GM18519 (cell line): ENCODE measurements at regions not wholly inside any gene's neighbourhood (a gene's known extent, or its start where the extent isn't known, plus 50 kb on each side); places are given as distances from the start of the nearest gene placed in this dataset.
"Not testable (repeated sequence)": the region's sequence is repeated elsewhere in the genome, so short reads cannot be mapped to it uniquely, and the experiment has no call there.

ENCODE experiments used
- ATAC-seq: cut with Tn5 transposase; IDR thresholded peaks from one replicate; pipeline ENCODE4 v1.9.1; 2021; ENCODE audit warnings: mild to moderate bottlenecking, moderate library complexity; ENCODE audit not compliant: unreplicated experiment, low FRiP score

GRCh38 chr22:49392841-49393510, 434.7 kb downstream of the BRD1 start:
- no peak for ATAC-seq

DNA sequence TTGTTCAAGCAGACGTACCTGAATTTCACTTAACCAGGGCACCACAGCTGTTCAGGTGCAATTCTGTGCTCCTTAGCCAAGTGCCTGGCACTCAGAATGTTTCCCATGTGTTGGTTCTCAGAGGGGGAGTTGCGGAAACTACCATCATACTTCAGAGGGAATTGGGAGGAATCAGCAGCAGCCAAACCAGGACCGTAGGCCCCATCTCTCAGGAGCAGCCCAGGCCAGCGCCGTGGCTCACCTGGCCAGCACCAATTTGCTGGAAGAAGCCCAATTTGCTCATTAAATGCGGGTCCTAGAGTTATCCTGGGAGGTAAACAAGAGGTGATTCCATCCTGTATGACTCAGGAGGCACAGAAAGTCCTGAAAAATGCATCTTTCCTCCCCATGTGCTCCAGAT, 435.4 kb downstream of the BRD1 start:
- no peak for ATAC-seq

- no peak for ATAC-seq
These were observed 436.2 kb downstream of the BRD1 start for GRCh38 chr22:49391436-49391835.

DNA sequence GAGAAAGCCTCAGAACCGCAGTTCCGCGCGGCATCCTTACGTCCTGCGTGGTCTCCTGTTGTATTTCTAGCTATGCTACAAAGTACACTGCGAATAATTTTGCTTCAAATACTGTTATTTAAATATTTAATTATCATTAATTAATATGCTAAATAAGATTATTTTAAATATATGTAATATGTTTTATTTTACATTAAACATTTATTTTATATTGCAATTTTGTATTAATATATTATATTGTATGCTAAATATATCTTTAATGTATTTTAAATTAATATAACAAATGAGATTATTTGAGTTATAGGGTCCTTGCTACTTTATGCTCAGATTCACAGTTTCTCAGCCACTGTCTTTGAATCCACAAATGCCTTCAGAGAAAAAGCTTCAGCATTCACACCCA, 436.7 kb downstream of the BRD1 start:
- ATAC-seq, result no peak

- not testable (repeated sequence) for ATAC-seq
These were observed 443.8 kb downstream of the BRD1 start for GRCh38 chr22:49383909-49384308.

GRCh38 chr22:49382451-49382735, 445.3 kb downstream of the BRD1 start:
- ATAC-seq, result no peak

GRCh38 chr22:49381595-49382450, 445.9 kb downstream of the BRD1 start:
- ATAC-seq, result no peak

DNA sequence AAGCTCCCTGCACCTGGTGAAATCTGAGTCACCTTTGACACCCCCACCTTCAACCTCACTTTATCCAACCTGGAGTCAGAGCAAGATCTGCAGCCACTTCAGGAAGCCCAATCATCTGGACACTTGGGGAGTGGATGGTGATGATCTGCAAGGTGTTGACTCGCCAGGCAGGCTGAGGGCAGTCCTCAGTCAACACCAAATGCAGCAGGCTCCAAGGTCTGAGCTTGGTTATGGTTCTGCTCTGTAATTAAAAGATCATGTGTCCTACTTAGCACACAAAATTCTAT, 446.9 kb downstream of the BRD1 start:
- no peak for ATAC-seq

DNA sequence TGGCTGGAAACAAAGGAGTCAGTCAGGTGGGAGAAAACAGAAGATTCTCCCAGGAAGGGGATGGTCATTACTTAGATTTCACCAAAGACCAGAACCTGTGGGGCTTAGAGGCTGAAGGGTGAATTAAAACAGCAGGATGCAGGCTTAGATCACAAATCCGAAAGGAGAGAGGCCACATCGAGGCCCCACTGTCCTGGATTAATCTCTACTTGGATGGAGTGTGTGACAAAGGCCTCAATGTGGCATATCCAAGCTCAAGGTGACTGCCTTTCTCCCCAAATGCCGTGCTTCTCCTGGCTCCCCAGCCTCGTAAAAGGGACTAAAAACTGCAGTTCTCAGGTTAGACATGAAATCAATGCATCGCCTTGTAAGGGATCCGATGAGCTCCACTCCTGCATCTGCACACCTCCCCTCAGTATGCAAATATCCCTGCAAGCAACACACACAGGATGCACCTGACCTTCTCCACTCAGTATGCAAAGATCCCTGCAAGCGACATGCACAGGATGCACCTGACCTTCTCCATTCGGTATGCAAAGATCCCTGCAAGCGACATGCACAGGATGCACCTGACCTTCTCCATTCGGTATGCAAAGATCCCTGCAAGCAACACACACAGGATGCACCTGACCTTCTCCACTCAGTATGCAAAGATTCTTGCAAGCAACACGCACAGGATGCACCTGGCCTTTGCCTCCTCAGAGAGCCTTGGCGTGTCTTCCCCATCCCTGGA, 447.4 kb downstream of the BRD1 start:
- ATAC-seq, result no peak

- ATAC-seq, result no peak
These were observed 450.4 kb downstream of the BRD1 start for GRCh38 chr22:49377306-49377705.

DNA sequence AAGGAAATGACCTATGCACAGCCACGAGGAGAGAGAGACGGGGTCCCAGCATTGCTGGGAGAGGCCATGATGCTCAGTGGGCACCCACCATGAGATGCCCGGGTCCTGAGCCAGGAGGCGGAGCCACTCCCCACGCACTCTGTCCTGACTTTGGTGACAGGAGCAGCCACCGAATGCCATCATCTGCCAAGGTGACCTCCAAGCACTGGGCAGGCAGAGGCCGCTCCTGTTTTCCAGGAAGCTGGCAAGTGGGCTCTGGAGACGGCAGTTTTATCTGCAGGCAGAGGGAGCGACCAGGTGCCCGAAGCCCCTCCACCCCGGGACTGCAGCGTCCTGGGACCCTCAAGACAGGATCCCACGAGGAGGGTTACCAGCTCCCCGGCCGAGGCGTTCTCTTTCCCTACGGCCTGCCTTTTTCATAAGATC, 453.9 kb downstream of the BRD1 start:
- ATAC-seq, result no peak

DNA sequence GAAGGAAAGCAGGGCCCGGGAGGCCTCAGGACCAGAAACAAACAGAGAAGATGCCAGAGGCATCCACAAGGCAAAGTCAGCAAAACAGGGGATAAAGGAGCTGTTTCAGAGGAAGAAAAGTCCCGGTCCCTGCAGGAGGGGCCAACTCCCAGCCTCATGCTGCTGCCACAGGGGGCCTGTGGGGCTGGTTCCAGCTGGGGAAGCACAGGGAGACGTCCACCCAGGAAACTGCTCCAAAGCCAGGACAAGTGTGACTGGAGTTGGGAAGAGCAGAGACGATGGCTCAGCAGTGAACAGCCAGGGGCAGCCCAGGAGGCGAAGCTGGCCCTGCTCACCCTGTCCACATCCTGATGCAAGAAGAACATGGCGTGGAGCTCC, 454.4 kb downstream of the BRD1 start:
- ATAC-seq, result no peak

DNA sequence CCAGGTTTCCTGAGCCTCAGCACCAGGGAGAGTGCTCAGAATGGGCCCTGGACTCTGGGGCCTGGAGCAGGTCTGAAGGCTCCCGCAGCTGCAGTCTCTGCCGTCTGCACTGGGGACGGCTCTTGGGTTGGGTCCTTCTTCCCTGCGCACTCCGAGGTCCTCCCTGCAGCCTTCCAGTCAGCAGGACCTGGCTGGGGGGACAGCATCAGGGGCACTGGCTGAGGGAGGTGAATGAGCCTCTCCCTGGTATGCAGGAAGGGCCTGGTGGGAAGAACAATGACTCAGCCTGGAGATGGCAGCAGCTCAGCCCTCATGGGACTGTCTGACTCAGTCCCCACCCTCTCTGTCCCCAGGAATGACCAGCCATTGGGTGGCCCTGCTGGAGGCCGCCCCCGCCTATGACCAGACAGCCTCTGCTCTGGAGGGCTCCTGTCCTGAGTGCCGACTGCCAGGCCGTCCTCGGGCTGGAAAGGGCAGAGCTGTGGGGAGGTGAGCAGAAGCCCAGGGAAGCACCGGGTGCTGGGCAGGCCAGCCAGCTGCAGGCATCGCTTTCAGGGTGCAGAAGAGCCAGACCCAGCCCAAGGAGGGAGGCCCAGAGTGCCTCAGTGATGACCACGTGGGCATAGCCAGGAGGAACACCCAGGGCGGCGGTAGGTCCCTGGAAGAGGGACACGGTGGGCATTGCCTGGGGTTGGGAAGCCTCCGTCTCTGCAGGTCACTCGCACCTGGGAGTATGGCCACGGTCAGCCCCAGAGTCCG, 455.0 kb downstream of the BRD1 start:
- no peak for ATAC-seq

DNA sequence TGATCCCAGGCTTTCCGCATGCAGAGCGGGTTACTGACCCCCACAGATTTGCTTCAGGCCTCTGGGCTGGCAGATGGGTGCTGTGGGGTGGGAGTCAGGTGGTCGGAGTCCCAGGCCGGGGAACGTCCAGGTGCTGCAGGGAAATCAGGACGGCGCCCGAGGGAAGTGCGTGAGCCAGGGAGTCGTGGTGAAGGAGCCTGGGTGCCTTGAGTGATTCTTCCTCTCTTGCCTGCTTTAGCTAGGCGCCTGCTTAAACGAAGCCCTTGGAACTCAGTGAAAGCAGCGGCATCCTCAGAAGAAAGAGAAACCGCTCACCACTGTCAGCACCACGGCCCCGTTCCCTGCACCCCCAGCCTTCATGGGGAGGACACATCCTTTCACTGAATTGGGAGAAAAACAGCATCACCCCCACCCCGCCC, 455.6 kb downstream of the BRD1 start:
- no peak for ATAC-seq

DNA sequence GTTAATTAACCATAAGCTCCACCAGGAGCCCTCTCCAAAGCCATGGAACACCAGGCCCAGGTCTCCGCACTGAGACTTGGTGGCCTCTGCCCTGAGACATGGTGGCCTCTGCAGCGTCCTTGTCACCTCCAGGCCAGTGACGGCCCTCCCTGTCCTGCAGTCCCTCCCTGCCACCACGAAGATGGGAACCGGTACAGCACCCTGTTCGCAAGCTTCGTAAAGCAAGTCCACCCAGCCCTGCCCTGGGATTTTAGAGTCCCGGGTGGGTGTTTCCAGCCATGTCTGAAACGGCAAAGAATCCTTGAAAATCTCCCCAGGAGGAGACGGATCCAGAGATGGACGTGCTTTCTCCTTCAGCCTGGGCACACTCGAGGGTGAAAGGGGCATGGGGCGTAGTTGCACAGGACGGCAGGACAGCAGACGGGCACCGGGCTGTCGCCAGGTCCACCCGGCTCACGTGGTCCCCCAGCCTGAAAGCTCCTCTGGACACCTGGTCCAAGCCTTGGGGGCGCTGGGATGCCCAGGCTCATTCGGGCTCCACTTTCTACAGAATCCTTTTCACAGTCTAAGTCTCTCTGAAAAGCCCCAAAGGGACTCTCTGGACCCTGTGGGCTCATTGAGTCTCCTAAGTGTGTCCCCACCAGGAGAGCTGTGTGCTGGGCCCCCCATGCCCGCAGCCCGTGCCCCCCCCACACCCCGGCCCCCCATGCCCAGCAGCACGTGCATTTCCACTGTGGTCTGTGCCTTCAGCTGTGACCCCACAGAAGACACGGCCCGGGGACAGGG, 456.2 kb downstream of the BRD1 start:
- ATAC-seq, result no peak

DNA sequence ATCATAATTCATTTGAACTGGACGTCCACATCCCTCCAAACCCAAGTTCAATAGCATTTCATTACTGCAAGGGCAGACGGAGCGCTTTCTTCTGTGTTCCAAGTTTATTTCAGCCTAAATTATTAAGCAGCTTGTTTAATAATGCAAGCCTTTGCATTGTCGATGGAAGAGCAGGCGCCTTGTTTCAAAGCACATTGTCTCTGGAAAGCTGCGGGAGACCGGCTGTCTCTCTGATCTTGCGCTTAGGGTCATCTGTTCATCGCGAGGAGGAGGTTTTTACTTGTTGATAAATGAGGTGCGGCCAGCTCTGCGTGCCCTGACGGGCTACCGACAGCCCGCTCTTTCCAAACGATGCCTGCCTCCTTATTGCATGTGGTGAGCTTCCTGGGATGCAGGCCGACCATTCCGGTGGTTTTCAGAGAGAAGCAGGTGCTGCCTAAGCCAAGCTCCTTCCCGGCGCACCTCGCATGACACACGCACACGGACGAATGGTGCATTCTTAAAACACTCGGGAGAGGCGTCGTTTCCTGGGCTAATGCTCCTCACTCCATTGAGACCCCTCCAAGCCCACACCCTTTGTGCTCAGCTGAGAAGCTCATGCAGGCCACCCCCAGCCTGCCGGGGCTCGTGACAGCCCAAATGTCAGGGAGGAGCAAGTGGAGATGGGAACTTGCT, 456.9 kb downstream of the BRD1 start:
- ATAC-seq, result no peak

DNA sequence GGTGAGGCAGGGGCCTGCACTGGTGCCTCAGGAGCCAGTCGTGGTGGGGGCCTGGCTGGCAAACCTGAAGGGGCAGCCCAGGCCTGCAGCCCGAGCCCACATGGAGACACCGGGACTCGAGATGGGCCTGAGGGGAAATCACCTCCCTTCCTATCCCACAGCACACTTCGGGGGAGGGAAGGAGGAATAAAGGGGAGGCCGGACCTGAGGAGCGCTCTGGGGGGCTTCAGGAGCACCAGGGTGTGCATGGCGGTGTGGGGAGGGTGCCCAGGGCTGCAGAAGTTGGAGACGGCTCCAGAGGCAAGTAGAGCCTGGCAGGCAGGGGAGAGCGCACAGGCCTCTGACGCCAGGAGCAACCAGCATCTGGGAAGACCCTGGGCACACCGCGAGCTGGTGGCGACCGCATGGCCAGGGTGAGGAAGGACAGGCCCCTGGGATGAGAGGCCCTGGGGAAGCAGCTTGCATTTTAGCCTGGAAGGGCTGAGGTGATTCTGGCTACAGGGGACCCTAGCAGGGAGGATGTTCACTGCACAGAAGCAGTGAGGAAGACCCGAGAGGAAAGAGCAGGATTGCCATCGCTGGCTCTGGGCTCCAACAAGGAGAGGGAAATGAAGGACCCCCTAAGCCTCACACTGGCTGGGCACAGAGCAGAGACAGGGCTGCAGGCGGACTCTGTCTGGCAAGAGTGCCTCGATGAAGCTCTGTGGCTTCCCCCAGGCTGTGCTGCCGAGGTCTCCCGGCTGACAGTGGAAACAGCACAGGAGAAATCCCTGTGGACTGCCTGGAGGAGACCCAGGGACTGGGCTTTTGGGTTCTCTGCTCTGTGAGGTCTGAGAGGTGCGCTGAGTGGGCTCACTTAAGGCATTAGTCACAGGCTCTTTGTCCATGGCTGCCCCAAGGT, 457.7 kb downstream of the BRD1 start:
- ATAC-seq, result no peak

DNA sequence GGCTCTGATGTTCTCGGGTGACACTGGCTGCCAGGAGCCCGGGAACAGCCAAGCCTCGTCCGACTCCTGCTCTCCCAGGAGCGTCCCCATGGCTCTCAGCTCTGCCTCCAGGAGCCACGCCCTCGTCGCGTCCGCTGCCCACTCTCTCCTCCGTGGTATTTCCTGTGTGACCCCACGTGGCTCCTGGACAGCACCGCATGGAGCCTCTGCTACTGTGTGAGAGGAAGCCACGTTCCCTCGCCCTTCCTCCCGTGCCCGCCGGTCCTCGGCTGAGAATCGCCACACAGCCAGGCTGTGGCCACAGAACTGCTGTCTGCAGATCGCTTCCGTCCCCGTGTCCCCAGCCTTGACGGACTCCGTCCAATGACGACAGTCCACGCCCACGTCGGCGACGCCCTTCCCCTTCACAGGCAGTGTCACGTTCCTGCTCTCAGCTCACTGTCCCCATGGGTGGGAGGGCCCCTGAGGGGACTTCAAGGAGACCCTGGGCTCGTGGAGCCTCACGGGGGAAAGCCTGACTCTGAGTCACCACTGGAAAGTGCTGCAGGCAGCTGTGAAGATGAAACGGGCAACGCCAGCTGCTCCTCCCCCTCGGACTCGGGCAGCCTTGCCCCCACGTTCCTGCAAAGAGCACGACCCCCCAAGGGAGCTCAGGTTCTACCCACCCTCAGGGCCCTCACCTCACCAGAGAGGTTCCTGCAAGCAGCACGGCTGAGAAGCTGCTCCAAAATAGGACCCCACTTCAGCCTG, 458.5 kb downstream of the BRD1 start:
- ATAC-seq, result no peak
